Bone marrow (tissue), 2 donors: ENCODE measurements at regions not wholly inside any gene's neighbourhood (a gene's known extent, or its start where the extent isn't known, plus 50 kb on each side); places are given as distances from the start of the nearest gene placed in this dataset.
"Not testable (repeated sequence)": the region's sequence is repeated elsewhere in the genome, so short reads cannot be mapped to it uniquely, and the experiment has no call there.

Source experiments
- DNase-seq, 2 donors: peaks; one replicate each; lab custom pipeline; 2025; lab: John Stamatoyannopoulos, UW

DNA sequence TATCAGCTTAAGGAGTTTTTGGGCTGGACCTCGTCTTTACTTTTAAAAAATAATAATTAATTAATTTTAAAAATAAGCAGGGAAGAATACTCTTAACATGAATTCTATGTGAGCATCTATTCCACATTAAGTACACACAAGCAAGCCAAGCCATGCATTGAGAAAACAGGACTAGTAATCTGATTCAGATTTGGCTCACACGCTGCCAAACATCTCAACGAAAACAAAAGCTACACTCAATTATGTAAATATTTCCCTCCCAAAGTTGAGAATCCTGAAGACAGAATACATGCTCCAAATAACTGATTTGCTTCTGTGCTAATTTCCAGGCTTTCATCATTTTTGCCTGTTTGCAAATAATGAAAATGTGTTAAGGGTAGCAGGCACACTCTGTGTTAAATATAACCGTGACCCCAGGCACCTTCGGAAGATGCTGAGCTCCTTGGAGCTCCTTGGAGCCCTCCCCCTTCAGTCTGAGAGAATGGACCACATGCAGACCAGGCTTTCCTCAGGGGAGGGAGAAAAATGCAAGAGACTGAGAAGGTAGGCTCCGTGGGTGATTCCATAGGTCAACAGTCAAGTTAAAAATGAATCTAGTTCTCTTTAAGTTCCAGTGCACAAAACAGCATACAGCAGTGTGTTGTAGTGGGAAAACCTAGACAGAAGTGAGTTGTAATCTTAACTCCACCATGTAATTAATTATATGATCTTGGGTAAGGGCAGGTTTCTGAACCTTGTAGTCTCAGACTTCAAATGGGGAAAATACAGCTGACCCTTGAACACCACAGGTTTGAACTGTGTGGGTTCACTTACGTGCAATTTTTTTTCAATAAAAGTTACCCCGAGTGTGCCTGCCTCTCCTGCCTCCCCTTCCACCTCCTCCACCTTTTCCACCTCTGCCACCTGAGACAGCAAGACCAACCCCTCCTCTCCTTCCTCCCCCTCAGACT, 161.3 kb upstream of the RREB1 start:
- DNase-seq, result no peak

GRCh38 chr6:6950373-6951145, 157.2 kb upstream of the RREB1 start:
- no peak for DNase-seq

- DNase-seq, result no peak
These were observed 156.4 kb upstream of the RREB1 start for GRCh38 chr6:6951355-6951754.

GRCh38 chr6:6952484-6952883, 155.3 kb upstream of the RREB1 start:
- no peak for DNase-seq

DNA sequence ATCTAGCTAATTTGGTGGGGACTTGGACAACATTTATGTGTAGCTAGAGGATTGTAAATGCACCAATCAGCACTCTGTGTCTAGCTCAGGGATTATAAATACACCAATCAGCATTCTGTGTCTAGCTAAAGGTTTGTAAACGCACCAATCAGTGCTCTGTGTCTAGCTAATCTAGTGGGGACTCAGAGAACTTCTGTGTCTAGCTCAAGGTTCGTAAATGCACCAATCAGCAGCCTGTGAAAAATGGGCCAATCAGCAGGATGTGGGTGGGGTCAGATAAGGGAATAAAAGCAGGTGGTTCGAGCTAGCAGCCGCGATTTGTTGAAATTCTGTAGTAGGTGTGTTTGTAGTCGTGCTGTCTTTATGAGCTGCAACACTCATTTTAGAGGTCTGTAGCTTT, 154.8 kb upstream of the RREB1 start:
- DNase-seq, result not testable (repeated sequence)

- no peak for DNase-seq
These were observed 147.1 kb upstream of the RREB1 start for GRCh38 chr6:6960571-6961251.

- DNase-seq, result no peak
These were observed 145.7 kb upstream of the RREB1 start for GRCh38 chr6:6962086-6962485.

GRCh38 chr6:6962699-6963098, 145.1 kb upstream of the RREB1 start:
- no peak for DNase-seq

GRCh38 chr6:6963390-6963789, 144.4 kb upstream of the RREB1 start:
- DNase-seq, result not testable (repeated sequence)

GRCh38 chr6:6964675-6965074, 143.1 kb upstream of the RREB1 start:
- DNase-seq, result no peak

GRCh38 chr6:6966127-6966526, 141.6 kb upstream of the RREB1 start:
- DNase-seq, result no peak

- no peak for DNase-seq
These were observed 141.2 kb upstream of the RREB1 start for GRCh38 chr6:6966569-6966968.

- DNase-seq, result no peak
These were observed 139.4 kb upstream of the RREB1 start for GRCh38 chr6:6968357-6968730.

DNA sequence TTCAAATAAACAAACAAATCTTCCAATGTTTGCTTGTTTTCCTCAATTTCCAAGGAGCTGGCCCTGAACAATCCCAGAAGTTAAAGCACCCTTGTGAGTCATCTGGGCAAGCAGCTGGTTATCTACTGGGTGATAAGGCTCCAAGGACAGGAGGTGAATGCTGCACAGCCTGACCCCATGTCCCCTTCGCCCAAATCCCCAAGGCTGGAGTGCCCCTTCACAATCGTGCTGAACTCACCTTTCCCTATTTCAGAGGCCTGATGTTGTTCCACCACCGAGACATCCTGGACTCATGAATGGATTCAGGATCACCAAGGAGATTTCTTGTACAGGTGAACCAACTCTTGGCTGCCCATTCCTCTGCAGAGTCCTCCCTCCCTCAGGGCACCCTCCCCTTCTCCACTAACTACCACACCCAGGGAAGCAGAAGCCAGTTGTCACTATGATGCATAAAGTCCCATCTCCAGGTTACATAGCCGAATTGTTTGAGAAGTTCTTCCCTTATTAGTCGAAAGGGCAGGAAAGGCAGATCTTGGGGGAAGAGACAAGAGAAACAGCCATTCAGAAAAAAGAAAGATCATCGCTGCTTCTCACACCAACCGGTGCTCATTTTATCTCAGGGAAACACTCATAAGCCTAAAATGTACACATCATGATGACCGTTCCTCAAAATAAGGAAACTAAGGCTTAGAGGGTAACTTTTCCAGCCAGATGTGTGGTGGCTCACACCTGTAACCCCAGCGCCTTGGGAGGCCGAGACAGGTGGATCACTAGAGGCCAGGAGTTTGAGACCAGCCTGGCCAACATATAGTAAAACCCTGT, 138.8 kb upstream of the RREB1 start:
- no peak for DNase-seq

DNA sequence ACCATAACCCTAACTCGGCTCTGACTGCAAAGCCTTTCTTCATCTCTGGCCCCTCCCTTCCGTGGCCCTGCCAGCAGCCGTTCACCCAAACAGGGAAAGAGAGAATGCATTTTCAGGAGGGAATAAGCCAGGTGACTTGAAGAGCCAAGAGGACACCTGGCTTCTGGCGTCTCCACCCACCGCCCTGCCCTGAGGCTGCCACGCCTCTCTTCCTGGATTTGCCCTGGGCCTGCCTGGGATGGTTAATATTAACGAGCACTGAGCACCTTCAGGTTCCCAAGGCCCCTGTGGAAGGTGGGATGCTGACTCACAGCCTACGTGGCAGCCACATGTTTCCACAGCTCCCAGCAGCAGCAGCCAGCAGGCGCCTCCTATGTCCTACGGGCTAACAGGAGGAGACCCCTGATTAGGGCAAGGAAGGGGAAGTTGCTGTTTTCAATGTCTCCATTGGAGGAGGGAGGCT, 138.0 kb upstream of the RREB1 start:
- DNase-seq, result no peak

GRCh38 chr6:6970851-6971250, 136.9 kb upstream of the RREB1 start:
- DNase-seq, result no peak

GRCh38 chr6:6971369-6971768, 136.4 kb upstream of the RREB1 start:
- no peak for DNase-seq

GRCh38 chr6:6972456-6972855, 135.3 kb upstream of the RREB1 start:
- DNase-seq, result no peak

- DNase-seq, result no peak
These were observed 134.0 kb upstream of the RREB1 start for GRCh38 chr6:6973721-6974120.

DNA sequence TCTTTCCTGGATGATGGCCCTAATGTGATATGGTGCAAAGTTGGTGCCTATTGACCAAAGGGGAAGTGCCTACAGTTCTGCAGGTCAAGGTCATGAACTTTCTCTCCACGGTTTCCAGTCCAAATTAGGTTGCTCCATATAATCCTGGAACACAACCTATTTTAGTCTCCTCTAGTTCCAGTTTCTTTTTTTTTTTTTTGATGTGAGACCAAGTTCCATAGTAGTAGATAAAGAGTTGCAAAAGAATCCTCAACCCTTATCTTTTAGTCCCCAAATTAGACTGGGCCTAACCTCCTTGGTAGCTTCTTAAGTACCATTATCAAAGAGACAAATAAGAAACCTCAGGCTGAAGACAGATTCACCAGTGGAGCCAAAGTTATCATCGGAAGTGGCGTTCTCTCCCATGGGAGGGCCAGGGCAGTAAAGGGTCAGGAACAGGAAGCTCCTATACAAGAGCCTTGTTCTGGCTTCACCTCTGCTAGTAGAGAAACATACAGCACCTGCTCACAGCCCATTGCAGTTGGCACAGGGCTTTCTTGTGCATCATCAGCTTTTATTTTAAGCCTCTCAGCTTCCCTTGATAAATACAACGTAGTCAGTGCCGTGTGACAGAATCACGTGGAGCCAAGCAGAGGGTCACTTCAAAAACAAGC, 132.2 kb upstream of the RREB1 start:
- DNase-seq, result no peak

DNA sequence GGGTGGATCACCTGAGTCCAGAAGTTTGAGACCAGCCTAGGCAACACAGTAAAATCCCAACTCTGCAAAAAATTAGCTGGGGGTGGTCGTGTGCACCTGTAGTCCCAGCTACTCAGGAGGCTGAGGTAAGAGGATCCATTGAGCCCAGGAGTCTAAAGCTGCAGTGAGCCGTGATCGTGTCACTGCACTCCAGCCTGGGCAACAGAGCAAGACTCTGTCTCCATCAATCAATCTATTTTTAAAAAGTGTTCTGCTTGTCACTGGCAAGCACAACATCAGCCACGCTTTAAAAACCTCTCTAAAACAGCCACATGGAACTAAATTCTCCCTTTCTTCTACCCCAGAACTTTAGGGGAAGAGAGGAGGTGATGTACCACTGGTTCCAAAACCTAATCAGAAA, 131.6 kb upstream of the RREB1 start:
- no peak for DNase-seq
